ENCODE measurements at regions not wholly inside any gene's neighbourhood (a gene's known extent, or its start where the extent isn't known, plus 50 kb on each side); places are given as distances from the start of the nearest gene placed in this dataset.

GRCh38 chr15:37882640-37883039, 51.8 kb upstream of the TMCO5A start (continued):
- TF ChIP-seq FOXM1 (IDR thresholded peaks at IDR 0.05; ENCODE audit: low read depth): no peak
- no peak for TF ChIP-seq RFX5 (IDR thresholded peaks at IDR 0.05; ENCODE audit: low read length)
- no peak for TF ChIP-seq JUND (IDR thresholded peaks at IDR 0.05)
- no peak for TF ChIP-seq NRF1 (IDR thresholded peaks at IDR 0.05; ENCODE audit: low read depth, low read length)
- TF ChIP-seq ZBTB33 (IDR thresholded peaks at IDR 0.05; ENCODE audit: borderline replicate concordance, low read depth): no peak

Small RNAs in the stretch of these regions (small RNA-seq; reads per million reads assigned to genes)
- gene RF00017: 0 reads per million in 7 experiments

Measured in SK-N-SH (cell line).